ENCODE measurements at regions not wholly inside any gene's neighbourhood (a gene's known extent, or its start where the extent isn't known, plus 50 kb on each side); places are given as distances from the start of the nearest gene placed in this dataset.

GRCh38 chr1:188937965-188938551 is 1539.6 kb downstream of the BRINP3 start:
- intact Hi-C loops (cut with micrococcal nuclease; ENCODE audit: unreplicated experiment): no loop called here
- Histone ChIP-seq H3K4me2 (ENCODE audit: low read length) (no peak overlapping the region), H4K20me1 (ENCODE audit: insufficient read depth, low read length) (no peaks in the 10 kb centered on the region), H2AFZ (ENCODE audit: low read length) (no peak overlapping the region), H3K9me3 (ENCODE audit: low read length) (no peaks in the 10 kb centered on the region), H3K36me3 (ENCODE audit: insufficient read depth, low read length) (no peaks in the 10 kb centered on the region), H3K27ac (ENCODE audit: low read depth, low read length, poor library complexity, severe bottlenecking) (no peak overlapping the region), H3K4me3 (ENCODE audit: low read depth, low read length, poor library complexity, severe bottlenecking) (no peak overlapping the region), H3K9me2 (ENCODE audit: insufficient read depth, low read length) (no peaks in the 10 kb centered on the region), H3K79me2 (ENCODE audit: insufficient read depth, low read depth, low read length) (no peaks in the 10 kb centered on the region), H3K4me1 (ENCODE audit: insufficient read depth, low read length, poor library complexity, severe bottlenecking) (no peaks in the 10 kb centered on the region)
- POLR2A ChIA-PET: interaction anchor here (0.5 to 0.9 kb wide), 5 partner anchors 11 to 125 kb away, joined by 3 to 6 read pairs (median 3); no protein-coding TSS in a partner anchor
- DNase-seq (ENCODE audit: low spot score): no peak
- no peak for TF ChIP-seq EZH2phosphoT487 (IDR thresholded peaks at IDR 0.05; ENCODE audit: borderline replicate concordance, low read depth, low read length)
- TF ChIP-seq CTCF (conservative IDR thresholded peaks at IDR 0.05; ENCODE audit: low read length): 0 out of 2 replicates have a peak, but pooled peaks have one; percentile 21
- no TSS peak for BruUV-seq (replicated peaks)
- CTCF ChIA-PET (ENCODE audit: unreplicated experiment): no interaction called here

GRCh38 chr1:188941986-188942385 is 1535.7 kb downstream of the BRINP3 start:
- Histone ChIP-seq H3K9me3 (ENCODE audit: low read length) (no peaks in the 10 kb centered on the region), H3K79me2 (ENCODE audit: insufficient read depth, low read depth, low read length) (no peaks in the 10 kb centered on the region), H3K4me1 (ENCODE audit: insufficient read depth, low read length, poor library complexity, severe bottlenecking) (no peaks in the 10 kb centered on the region), H2AFZ (ENCODE audit: low read length) (no peak overlapping the region), H3K36me3 (ENCODE audit: insufficient read depth, low read length) (no peaks in the 10 kb centered on the region), H3K9me2 (ENCODE audit: insufficient read depth, low read length) (no peaks in the 10 kb centered on the region), H4K20me1 (ENCODE audit: insufficient read depth, low read length) (no peaks in the 10 kb centered on the region), H3K27ac (ENCODE audit: low read depth, low read length, poor library complexity, severe bottlenecking) (no peak overlapping the region), H3K4me3 (ENCODE audit: low read depth, low read length, poor library complexity, severe bottlenecking) (no peak overlapping the region), H3K4me2 (ENCODE audit: low read length) (no peak overlapping the region)
- CTCF ChIA-PET (ENCODE audit: unreplicated experiment): no interaction called here
- POLR2A ChIA-PET: no interaction called here
- DNase-seq (ENCODE audit: low spot score): no peak
- no TSS peak for BruUV-seq (replicated peaks)
- intact Hi-C loops (cut with micrococcal nuclease; ENCODE audit: unreplicated experiment): no loop called here
- TF ChIP-seq CTCF (conservative IDR thresholded peaks at IDR 0.05; ENCODE audit: low read length) (no peak), EZH2phosphoT487 (IDR thresholded peaks at IDR 0.05; ENCODE audit: borderline replicate concordance, low read depth, low read length) (no peak)

GRCh38 chr1:188949701-188950100 is 1528.0 kb downstream of the BRINP3 start:
- H3K9me3 ChIP-seq (ENCODE audit: low read length): no peaks in the 10 kb centered on the region
- no peak overlapping the region for H3K4me2 ChIP-seq (ENCODE audit: low read length)
- ChIA-PET POLR2A (interaction anchor here (0.6 kb wide), 1 partner anchor 35 kb away, joined by 3 read pairs; no protein-coding TSS in a partner anchor), CTCF (ENCODE audit: unreplicated experiment) (no interaction called here)
- no peak for TF ChIP-seq EZH2phosphoT487 (IDR thresholded peaks at IDR 0.05; ENCODE audit: borderline replicate concordance, low read depth, low read length)
- no peak for TF ChIP-seq CTCF (conservative IDR thresholded peaks at IDR 0.05; ENCODE audit: low read length)
- no peaks in the 10 kb centered on the region for H3K79me2 ChIP-seq (ENCODE audit: insufficient read depth, low read depth, low read length)
- no peak overlapping the region for H3K4me3 ChIP-seq (ENCODE audit: low read depth, low read length, poor library complexity, severe bottlenecking)
- BruUV-seq (replicated peaks): no TSS peak
- H2AFZ ChIP-seq (ENCODE audit: low read length): no peak overlapping the region
- H3K27ac ChIP-seq (ENCODE audit: low read depth, low read length, poor library complexity, severe bottlenecking): no peak overlapping the region
- no peaks in the 10 kb centered on the region for H3K9me2 ChIP-seq (ENCODE audit: insufficient read depth, low read length)
- intact Hi-C loops (cut with micrococcal nuclease; ENCODE audit: unreplicated experiment): no loop called here
- H3K4me1 ChIP-seq (ENCODE audit: insufficient read depth, low read length, poor library complexity, severe bottlenecking): no peaks in the 10 kb centered on the region
- no peaks in the 10 kb centered on the region for H3K36me3 ChIP-seq (ENCODE audit: insufficient read depth, low read length)
- H4K20me1 ChIP-seq (ENCODE audit: insufficient read depth, low read length): no peaks in the 10 kb centered on the region
- no peak for DNase-seq (ENCODE audit: low spot score)

Data from OCI-LY7 (cell line).